Fibroblast of lung (primary cell): ENCODE measurements at regions not wholly inside any gene's neighbourhood (a gene's known extent, or its start where the extent isn't known, plus 50 kb on each side); places are given as distances from the start of the nearest gene placed in this dataset.

ENCODE experiments used
- EZH2 ChIP-seq: IDR thresholded peaks from 2 replicates; pipeline ENCODE4 v1.5.1; 2012; ENCODE audit warnings: low read length, control low read depth, mild to moderate bottlenecking; ENCODE audit errors: missing control alignments
- TF ChIP-seq, protein P1 (sequence below), 2 donors: IDR thresholded peaks in 1 of 2; conservative IDR thresholded peaks in 1 of 2; 1 replicate in 1 of 2; 2 replicates in 1 of 2; pipeline ENCODE4 v1.5.1; 2011 to 2012; ENCODE audit warnings: low read length in 2 of 2, control low read depth in 1 of 2, inconsistent platforms in 1 of 2, low read depth in 1 of 2, mild to moderate bottlenecking in 1 of 2

DNA sequence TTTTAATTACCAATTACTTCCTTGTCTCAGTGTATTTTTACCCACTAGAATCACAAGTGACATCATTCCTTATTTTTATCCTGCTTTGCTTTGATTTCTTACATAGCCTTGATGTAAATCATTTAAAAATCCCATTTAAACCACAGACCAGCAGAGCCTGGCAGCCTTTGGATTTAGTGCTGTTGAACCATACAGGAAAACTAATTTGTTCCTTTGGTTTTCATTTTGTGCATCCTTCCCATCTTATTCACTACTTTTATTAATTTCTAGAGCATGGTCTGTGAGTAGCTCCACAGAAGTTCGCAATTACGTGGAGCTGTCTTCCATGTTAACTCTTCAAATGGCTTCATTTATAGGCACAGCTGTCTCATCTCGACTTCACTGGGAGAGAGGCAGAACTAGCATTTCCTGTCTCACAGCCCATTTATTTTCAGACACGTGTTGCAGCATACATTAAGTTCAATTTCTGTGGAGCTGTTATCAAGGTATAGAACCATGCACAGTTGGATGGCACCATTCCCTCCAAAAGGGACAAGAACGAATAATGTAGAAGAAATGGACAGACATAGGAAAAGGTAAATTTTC lies 235.3 kb downstream of the MRPL39 start:
- TF ChIP-seq, protein P1, sequence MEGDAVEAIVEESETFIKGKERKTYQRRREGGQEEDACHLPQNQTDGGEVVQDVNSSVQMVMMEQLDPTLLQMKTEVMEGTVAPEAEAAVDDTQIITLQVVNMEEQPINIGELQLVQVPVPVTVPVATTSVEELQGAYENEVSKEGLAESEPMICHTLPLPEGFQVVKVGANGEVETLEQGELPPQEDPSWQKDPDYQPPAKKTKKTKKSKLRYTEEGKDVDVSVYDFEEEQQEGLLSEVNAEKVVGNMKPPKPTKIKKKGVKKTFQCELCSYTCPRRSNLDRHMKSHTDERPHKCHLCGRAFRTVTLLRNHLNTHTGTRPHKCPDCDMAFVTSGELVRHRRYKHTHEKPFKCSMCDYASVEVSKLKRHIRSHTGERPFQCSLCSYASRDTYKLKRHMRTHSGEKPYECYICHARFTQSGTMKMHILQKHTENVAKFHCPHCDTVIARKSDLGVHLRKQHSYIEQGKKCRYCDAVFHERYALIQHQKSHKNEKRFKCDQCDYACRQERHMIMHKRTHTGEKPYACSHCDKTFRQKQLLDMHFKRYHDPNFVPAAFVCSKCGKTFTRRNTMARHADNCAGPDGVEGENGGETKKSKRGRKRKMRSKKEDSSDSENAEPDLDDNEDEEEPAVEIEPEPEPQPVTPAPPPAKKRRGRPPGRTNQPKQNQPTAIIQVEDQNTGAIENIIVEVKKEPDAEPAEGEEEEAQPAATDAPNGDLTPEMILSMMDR (conservative IDR thresholded peaks at IDR 0.05 in 1 of 2, IDR thresholded peaks at IDR 0.05 in 1 of 2; ENCODE audit: low read depth in 1 of 2, low read length in 2 of 2): no peak
- TF ChIP-seq EZH2: no peak
